Right ventricle myocardium superior (tissue), 1 donor: ENCODE measurements at regions not wholly inside any gene's neighbourhood (a gene's known extent, or its start where the extent isn't known, plus 50 kb on each side); places are given as distances from the start of the nearest gene placed in this dataset.

Experiments
- ATAC-seq: fragments of 200-7000 bp; cut with Tn5 transposase; one replicate; pipeline ENCODE4 v1.9.1; 2020; ENCODE audit warnings: mild to moderate bottlenecking; ENCODE audit not compliant: poor library complexity
- DNase-seq: peaks from one replicate; pipeline ENCODE4 v3.0.0-alpha.2; 2020
- intact Hi-C: fragments of 100-400 bp; cut with DNase I; formaldehyde crosslinking; loops from one replicate; pipeline ENCODE4 v1.11.2; 2022
- donor health status: DM: no; HTN: yes; CAD: no; lungs with severe emphysema.

DNA sequence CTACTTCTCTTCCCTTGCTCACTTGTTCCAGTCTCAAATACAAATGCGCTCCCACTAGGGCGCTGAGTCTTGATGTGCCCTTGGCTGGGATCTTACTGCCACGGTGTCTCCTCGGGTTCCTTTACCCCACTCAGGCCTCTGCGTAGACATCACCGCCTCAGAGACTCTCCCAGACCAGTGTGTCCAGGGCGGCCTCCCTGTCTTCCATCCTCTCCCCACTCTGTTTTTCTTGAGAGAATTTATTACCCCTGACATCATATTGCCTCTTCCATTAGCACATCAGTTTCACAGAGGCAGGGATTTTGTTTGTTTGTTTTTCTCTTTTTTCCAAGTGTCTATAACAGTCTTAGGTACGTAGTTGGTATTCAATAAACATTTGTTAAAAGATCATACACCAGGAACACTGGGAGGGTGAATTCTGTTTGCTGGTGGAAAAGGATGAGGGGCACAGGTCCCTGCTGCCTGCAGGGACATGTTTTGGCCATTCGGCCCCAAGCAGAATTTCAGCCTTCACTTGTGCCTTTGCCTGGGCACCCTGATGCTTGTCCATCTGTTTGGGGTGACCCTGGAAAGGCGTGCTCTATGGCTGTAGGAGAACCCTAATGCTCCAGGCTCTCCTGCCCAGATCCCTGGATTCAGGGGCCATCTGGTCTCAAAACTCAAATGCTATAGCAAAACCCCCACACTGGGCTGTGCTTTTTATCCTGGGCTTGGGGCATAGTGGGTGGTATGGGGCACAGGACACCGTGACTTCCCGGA is 55.0 kb downstream of the RPL37A start:
- DNase-seq (no peak), ATAC-seq (no peak)
- intact Hi-C loops: no loop called here

DNA sequence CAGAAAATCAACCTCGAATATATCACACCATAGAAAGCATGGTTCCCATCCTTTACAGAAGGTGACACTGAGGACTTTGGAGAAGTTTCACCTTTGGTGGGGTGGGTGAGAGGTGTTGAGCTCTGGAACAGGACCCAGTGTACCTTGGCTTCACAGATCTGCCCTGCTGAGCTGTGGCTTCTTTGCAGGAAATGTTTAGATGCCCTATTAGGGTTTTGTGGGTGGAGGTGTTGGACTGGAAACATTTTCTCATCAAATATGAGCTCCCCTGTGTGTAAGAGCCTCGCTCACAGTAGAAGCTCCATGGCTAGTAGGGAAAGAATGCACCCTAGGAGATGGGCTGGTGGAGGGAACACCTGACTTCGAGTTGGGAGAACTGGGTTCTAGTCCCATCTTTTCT is 55.6 kb downstream of the RPL37A start:
- ATAC-seq (no peak), DNase-seq (no peak)
- intact Hi-C loops: no loop called here

DNA sequence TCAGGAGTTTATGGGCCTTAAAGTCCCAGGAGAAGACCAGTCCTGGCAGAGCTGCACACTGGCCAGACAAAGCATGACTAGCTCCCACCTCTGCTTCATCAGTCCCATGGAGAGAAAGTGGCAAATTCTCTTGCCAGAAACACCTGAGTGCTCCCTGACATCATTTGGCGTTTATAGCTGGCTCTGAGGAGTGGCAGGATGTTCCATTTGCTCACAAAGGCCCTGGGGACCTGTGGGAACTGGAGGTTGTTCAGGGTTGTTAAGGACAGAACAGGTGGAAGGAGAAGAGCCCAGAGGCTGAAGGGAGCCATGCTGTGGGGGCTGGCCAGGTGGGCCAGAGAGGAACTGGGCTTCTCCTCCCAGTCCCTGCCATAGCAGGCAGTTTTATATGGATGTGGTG is 56.1 kb downstream of the RPL37A start:
- no peak for DNase-seq
- peak; percentile 9 for ATAC-seq
- intact Hi-C loops: no loop called here

DNA sequence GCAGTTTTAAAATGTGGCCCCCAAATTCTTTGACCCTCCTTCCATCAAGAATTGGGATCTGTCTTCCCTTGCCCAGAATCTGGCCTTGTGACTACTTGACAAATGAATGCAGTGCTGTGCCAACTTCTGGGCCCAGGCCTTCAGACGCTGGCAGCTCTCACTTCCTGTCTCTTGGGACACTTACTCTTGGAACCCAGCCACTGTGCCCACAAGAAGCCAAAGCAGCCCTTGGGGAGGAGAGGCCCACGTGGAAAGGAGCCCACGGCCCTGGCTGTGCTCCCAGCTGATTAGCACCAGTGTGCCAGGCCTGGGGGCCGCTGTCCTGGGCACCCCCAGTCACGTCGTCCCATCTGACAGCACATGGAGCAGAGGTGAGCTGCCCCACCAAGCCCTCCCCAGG is 56.6 kb downstream of the RPL37A start:
- peak; percentile 91 for ATAC-seq
- DNase-seq: peak; percentile 85
- intact Hi-C loops: no loop called here

DNA sequence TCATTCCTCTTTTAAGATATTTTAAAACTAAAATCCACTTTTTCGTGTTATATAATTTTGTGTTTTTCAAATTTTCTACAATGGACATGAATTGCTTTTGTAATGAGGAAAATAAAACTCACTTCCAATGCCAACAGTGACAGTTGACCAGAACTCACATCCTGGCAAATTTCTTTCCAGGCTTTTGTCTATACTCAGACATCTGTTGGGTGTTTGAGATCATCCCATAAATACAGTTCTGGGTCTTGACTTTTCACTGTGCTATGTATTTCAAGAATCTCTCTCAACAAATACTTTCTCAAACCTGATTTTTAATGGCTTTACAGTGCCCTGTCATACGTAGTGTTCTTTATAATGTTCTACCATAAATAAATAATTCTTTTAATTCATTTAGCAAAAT is 57.6 kb downstream of the RPL37A start:
- ATAC-seq: no peak
- no peak for DNase-seq
- intact Hi-C loops: no loop called here

DNA sequence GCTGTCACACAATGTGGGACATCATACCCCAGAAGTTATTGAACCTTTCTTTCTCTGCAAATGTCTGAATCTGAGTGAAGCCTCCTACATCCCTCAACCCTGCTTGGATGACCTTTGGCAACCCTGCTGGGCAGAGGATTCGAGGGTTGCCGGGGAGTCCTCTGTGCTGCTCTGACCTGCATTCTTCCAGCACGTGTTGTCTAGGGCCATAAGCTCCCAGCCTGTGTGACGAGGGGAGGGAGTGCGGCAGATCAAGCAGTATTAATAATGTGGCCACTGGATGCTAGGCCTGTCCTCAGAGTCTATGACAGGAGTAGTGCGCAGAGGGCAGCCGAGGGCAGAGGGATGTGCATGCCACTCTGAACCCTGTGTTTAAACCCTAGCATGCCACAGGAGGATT is 58.8 kb downstream of the RPL37A start:
- intact Hi-C loops: no loop called here
- ATAC-seq: peak; percentile 6
- DNase-seq: no peak

DNA sequence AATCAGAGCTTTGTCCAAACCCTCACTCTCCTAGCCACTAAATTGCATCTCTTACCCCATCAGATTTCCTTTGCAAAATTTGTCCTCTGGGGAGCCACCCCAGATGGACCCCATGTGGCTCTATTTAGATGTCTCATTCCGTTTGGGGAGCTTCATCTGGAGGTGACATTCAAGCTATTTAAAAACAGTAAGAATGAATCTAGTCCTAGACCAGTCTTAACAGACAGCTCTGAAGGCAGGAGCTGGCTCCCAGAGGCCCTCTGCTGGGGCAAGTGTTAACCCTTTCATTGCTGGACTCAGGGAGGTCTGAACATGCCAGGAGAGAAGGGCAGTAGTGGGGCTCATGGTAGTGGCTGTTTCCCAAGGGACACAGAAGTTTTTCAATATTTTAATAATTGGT is 59.2 kb downstream of the RPL37A start:
- ATAC-seq (no peak), DNase-seq (no peak)
- intact Hi-C loops: no loop called here

DNA sequence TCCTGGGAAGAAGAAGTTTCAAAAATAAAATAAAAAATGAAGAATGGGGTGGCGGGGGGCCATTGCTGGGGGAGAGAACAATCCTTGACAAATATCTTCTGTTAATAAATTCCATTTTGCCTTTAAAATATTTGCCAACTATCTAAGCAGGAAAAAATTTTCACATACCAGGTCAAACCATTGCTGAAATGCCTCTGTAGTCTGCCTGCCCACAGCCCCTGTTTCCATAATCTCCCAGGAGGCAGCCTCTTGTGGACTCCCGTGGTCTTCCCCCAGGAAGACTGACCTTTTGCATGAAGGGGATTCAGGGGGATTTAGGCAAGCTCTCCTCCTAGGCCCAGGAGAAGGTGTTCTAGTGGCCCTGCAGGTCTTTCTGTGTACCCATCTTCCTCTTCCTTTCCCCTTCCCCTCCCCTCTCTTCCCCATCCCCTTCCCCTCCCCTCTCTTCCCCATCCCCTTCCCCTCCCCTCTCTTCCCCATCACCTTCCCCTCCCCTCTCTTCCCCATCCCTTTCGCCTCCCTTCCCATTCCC is 61.0 kb downstream of the RPL37A start:
- no peak for ATAC-seq
- no peak for DNase-seq
- intact Hi-C loops: no loop called here

DNA sequence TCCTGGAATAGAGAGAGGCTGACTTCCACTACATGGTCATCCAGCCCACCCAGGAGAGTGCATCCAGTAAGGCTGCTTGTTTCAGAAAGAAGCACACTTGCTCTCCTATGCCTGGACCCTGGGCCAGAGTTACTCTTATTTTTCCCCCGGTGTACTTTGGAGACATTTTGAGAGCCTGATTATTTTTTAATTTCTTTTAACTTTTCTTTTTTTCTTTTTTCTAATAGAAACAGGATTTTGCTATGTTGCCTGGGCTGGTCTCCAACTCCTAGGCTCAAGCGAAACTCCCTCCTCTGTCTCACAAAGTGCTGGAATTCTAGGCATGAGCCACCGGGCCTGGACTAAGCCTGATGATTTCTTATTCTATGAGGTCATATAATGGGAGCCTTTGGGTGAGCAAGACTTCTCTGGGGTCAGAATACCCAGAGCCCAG is 62.2 kb downstream of the RPL37A start:
- DNase-seq (no peak), ATAC-seq (no peak)
- intact Hi-C loops: no loop called here

DNA sequence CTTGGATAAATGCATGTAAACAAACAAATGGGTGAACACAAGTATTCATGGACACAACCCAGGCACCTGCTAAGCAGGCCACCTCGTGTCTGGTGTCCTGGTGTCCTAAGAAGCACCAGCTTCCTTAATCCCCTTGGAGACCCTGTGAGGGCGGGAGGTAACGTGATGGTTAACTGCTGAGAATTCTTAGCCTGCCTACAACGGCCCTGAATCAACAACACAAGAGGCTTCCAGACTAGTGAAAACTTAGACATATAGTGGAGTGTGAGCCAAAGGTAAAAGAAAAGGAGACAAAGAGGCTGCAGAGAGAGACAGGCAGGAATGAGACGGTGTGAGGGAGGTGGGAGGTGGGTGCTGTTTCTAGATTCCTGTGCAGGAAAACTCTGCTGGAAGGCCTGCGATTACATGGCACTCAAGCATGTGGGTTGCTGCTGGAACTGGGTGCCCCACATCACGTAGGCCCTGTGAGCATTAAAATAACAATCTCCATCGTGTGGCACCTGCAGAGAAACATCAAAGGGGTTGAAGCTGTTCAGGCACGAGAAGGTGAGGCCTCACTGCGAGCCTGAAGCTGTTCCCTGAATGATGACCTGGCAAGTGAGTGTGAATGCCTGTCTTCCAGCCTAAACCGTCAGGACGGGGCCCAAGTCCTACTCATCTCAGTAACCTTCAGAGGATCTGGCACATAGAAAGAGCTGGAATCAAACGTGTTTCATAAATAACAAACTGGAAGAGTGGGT is 64.2 kb downstream of the RPL37A start:
- ATAC-seq (no peak), DNase-seq (no peak)
- intact Hi-C loops: no loop called here

DNA sequence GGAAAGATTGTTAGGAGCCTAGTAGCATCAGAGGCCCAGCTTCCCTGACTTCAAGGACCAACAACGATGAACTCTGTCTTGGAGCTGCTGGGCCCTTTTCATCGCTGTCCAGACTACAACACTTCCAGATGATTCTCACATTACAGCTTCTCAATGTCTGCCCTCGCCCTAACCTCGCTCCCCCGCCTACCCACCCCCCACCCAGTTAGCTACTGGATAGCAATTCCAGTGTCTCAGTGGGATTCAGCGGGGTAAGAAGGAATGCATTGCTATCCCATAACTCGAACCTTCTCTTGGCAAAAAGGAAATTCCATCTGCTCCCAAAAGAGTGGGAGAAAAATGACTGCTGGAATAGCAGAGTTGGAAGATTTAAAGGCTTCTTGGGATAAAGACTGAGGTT is 65.0 kb downstream of the RPL37A start:
- DNase-seq (no peak), ATAC-seq (no peak)
- intact Hi-C loops: no loop called here

DNA sequence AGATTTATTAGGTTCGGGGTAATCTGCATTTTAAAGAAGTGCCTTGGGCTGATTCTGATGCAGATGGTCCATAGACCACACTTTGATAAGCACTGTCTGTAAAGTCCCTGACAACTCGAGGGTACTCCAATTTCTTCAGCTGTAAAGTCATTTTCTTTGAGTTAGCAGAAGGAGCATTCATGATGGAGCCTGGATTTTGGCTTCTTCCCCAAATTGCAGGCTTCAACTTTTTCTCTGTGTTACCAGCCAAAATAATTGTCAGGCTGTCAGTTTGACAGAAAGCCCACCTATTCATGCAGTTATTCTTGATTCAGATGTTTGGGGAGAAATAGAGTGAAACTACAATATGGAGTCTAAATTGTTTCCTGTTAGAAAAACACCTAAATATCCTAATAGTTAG is 66.0 kb downstream of the RPL37A start:
- intact Hi-C loops: no loop called here

DNA sequence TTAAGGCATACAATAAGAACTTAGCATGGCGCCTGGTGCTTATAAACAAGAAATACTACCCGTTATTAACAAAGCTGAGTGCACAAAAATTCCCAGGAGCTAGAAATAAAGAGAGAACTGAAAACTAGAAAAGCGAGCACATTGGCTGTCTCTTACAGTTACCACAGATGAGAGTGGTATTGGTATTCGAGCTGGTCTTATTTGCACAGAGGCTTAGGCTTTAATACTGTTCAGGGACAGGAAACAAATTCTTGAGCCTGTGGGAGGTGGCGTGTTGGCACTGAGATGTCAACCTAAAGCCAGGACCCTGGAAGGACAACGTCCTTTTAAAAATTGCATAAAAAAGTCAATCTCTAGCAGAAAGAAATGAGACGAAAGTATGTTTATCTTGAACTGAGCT is 67.3 kb upstream of the IGFBP2 start:
- ATAC-seq (no peak), DNase-seq (no peak)
- intact Hi-C loops: no loop called here

More for the DNA sequence above, 66.0 kb downstream of the RPL37A start:
- DNase-seq (no peak), ATAC-seq (no peak)

DNA sequence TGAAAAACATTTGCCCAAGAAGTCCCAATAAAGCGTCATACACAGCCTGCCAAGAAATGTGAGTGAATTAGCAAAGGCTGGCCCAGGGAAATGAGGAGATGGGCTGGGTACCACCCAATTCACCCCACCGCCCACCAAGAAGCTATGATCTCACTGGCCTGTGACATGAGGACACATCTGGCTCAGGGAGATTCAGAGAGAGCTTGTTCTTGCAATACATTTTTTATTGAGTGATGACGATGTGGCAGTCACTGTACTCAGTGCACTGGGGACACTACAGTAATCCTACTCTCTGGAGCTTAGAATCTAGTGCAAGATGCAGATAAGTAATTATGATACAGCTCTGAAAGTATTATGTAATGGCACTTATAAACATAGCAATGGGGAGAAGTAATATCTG is 64.6 kb upstream of the IGFBP2 start:
- DNase-seq (no peak), ATAC-seq (no peak)
- intact Hi-C loops: no loop called here

DNA sequence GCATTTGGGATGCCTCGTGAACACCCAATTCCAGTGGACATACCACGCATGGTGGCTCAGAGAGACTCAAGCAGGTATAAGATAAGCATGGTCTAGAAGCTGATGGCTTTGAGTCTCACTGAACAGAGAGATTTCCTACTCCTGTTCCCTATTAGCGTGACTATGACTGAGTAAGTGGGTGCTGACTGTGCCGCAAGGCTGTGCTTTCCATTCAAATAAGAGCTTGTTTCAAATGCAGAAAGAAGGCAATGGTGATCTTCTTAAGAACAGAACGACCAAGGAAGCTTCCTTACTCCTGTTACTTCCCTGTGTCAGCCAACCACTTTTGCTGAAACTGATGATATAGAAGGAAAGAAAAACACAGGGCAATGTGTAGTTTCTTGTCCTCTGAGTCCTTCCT is 63.5 kb upstream of the IGFBP2 start:
- no peak for DNase-seq
- intact Hi-C loops: loop anchor here (5.0 kb wide), 1 partner anchor 32 kb away; no protein-coding TSS in a partner anchor
- no peak for ATAC-seq

DNA sequence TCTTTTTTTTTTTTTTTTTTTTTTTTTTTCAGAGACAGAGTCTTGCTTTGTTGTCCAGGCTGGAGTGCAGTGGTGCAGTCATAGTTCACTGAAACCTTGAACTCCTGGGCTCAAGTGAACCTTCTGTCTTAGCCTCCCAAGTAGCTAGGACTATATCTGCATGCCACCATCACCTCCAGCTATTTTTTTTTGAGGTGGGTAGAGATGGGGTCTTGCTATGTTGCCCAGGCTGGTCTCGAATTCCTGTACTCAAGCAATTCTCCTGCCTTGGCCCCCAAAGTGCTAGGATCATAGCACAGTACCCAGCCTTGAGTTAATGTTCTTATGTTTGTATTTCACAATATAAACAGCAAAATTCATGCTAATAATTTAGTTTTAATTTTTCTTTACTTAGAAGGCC is 62.9 kb upstream of the IGFBP2 start:
- intact Hi-C loops: loop anchor here (5.0 kb wide), 1 partner anchor 33 kb away; no protein-coding TSS in a partner anchor
- DNase-seq (no peak), ATAC-seq (no peak)

DNA sequence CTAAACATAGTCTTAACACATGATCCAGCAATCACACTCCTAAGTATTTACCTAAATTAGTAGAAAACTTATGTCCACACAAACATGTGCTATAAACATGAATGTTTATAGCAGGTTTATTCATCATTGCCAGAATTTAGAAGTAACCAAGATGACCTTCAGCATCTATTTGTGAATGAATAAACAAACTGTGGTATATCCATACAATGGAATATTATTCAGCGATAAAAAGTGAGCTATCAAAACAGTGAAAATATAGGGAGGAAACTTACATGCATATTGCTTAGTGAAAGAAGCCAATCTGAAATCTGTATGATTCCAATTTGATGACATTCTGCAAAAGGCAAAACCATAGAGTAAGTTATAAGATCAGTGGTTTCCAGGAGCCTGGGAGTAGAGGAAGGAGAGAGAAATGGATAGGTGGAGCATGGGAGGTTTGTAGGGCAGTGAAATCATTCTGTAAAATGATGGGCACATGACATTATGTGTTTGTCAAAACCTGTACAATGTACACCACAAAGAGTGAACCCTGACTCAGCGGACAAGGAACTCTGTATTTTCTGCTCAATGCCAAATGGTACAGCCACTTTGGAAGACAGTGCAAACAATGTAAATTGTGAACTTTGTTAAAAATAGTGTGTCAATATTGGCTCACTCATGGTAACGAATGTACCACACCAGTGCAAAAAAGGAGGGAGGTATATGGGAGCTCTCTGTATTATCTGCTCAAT is 61.9 kb upstream of the IGFBP2 start:
- DNase-seq (no peak), ATAC-seq (no peak)
- intact Hi-C loops: loop anchor here (5.0 kb wide), 1 partner anchor 34 kb away; no protein-coding TSS in a partner anchor

DNA sequence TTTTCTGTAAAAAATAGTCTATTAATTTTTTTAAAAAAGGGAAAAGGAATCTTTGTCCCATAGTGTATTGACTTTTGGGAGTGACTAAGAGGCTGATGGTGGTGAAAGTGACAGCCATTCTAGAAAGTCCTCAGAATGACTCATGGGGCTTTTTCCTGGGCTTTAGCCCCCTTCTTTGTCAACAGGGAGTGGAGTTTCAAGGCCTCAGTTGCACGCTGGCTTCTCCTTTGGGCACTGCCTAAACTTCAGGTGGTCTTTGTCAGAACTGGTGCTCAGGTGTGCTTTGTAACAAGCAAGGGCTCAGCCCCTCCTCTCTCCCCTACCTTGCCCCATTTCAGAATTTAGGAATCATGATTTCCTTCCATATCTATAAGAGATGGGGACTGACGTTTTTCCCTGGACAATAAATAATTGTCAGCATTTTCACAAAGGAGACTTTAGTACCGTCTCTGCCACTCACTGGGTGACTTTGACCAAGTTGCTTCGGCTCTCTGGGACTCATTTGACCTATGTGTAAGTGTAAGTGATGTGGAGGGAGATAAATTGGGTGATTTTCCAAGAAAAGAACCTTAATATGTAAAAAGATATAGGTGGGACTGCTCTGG is 61.2 kb upstream of the IGFBP2 start:
- no peak for ATAC-seq
- intact Hi-C loops: loop anchor here (5.0 kb wide), 1 partner anchor 35 kb away; no protein-coding TSS in a partner anchor
- DNase-seq: no peak
